ENCODE measurements at regions not wholly inside any gene's neighbourhood (a gene's known extent, or its start where the extent isn't known, plus 50 kb on each side); places are given as distances from the start of the nearest gene placed in this dataset.
"Not testable (repeated sequence)": the region's sequence is repeated elsewhere in the genome, so short reads cannot be mapped to it uniquely, and the experiment has no call there.

GRCh38 chr11:19429108-19429760 lies 188.5 kb upstream of the E2F8 start:
- no peak for DNase-seq

GRCh38 chr11:19428206-19429002 lies 187.7 kb upstream of the E2F8 start:
- DNase-seq, result no peak

GRCh38 chr11:19426756-19427403 lies 186.1 kb upstream of the E2F8 start:
- no peak for DNase-seq

GRCh38 chr11:19426011-19426755 lies 185.4 kb upstream of the E2F8 start:
- DNase-seq, result no peak

GRCh38 chr11:19422276-19422675 lies 181.5 kb upstream of the E2F8 start:
- DNase-seq, result no peak

- no peak for DNase-seq
These were observed 180.3 kb upstream of the E2F8 start for GRCh38 chr11:19420868-19421533.

- no peak for DNase-seq
These were observed 179.1 kb upstream of the E2F8 start for GRCh38 chr11:19419808-19420207.

- no peak for DNase-seq
These were observed 178.4 kb upstream of the E2F8 start for GRCh38 chr11:19419021-19419750.

GRCh38 chr11:19418221-19418620 lies 177.5 kb upstream of the E2F8 start:
- no peak for DNase-seq

- DNase-seq, result not testable (repeated sequence)
These were observed 171.3 kb upstream of the E2F8 start for GRCh38 chr11:19412070-19412469.

- DNase-seq, result no peak
These were observed 169.3 kb upstream of the E2F8 start for GRCh38 chr11:19410032-19410431.

GRCh38 chr11:19409307-19409706 lies 168.6 kb upstream of the E2F8 start:
- DNase-seq, result no peak

GRCh38 chr11:19407677-19408270 lies 167.0 kb upstream of the E2F8 start:
- DNase-seq, result no peak

- no peak for DNase-seq
These were observed 165.2 kb upstream of the E2F8 start for GRCh38 chr11:19405966-19406365.

GRCh38 chr11:19404787-19405186 lies 164.0 kb upstream of the E2F8 start:
- no peak for DNase-seq

GRCh38 chr11:19403196-19403895 lies 162.6 kb upstream of the E2F8 start:
- no peak for DNase-seq

- no peak for DNase-seq
These were observed 159.6 kb upstream of the E2F8 start for GRCh38 chr11:19400296-19400695.

- no peak for DNase-seq
These were observed 158.2 kb upstream of the E2F8 start for GRCh38 chr11:19398772-19399527.

GRCh38 chr11:19398273-19398672 lies 157.5 kb upstream of the E2F8 start:
- no peak for DNase-seq

GRCh38 chr11:19395050-19395449 lies 154.3 kb upstream of the E2F8 start:
- DNase-seq, result no peak

All from T-helper 1 cell (primary cell).